Fibroblast of the aortic adventitia (primary cell): ENCODE measurements at regions not wholly inside any gene's neighbourhood (a gene's known extent, or its start where the extent isn't known, plus 50 kb on each side); places are given as distances from the start of the nearest gene placed in this dataset.

ENCODE experiments used
- DNase-seq: peaks from one replicate; pipeline ENCODE4 v3.0.0-alpha.2; 2010; ENCODE audit warnings: low read depth
- H3K4me3 ChIP-seq: 2 replicates; pipeline ENCODE4 v1.5.1; 2011; ENCODE audit warnings: low read depth, mild to moderate bottlenecking, control low read depth, low read length, moderate library complexity
- CTCF ChIP-seq: IDR thresholded peaks from 2 replicates; pipeline ENCODE4 v1.5.1; 2011; ENCODE audit warnings: mild to moderate bottlenecking, low read length, control low read depth, inconsistent platforms; ENCODE audit not compliant: insufficient read depth

DNA sequence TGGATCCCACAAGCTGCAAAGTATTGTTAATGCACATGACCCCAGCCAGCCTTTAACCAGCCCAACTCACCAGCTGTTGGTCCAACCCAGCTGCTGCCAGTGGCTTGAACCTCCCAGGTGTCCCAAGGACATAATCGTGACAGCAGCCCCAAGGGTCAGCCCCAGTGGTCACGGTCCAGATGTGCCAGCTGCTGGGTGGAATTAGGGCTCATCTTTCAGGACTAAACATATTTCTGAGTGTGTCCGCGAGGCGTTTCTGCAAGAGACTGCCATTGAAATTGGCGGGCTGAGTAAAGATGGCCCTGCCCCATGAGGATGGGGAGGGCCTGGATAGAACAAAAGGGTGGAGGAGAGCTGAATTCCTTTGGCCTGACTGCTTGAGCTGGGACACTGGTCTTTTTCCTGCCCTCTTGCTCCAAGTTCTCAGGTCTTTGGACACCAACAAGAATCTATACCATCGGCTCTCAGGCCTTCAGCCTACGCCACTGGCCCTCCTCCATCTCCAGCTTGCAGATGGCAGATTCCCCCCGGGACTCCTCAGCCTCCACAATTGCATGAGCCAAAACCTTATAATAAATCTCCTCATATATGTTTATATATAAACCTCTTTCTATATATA lies 240.2 kb downstream of the MN1 start:
- no peak overlapping the region for H3K4me3 ChIP-seq
- DNase-seq: peak; percentile 40
- TF ChIP-seq CTCF: no peak

- H3K4me3 ChIP-seq: no peak overlapping the region
- no peak for TF ChIP-seq CTCF
- no peak for DNase-seq
These were observed 236.8 kb downstream of the MN1 start for GRCh38 chr22:27564806-27565205.

GRCh38 chr22:27566602-27567001 lies 235.0 kb downstream of the MN1 start:
- no peak for TF ChIP-seq CTCF
- DNase-seq: no peak
- no peak overlapping the region for H3K4me3 ChIP-seq

DNA sequence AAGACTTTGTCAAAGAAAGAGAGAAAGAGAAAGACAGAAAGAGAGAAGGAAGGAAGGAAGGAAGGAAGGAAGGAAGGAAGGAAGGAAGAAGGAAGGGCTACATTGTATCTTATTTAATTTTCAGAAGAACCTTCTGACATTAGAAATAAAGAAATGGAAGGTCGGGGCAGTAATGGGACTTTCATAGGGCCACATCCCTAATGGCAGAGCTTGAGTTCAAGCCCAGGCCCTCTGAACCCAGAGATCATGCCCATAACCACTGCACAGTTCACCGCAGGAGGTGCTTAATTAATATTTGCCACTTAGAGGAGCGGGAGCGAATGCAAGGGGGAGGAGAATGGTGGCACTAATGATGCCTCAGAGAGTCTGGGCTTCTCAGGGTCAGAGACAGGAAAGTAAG lies 233.3 kb downstream of the MN1 start:
- no peak overlapping the region for H3K4me3 ChIP-seq
- no peak for TF ChIP-seq CTCF
- DNase-seq: no peak

GRCh38 chr22:27571463-27572277 lies 229.9 kb downstream of the MN1 start:
- no peak for TF ChIP-seq CTCF
- DNase-seq: no peak
- H3K4me3 ChIP-seq: no peak overlapping the region

- TF ChIP-seq CTCF: no peak
- DNase-seq: no peak
- no peak overlapping the region for H3K4me3 ChIP-seq
These were observed 229.3 kb downstream of the MN1 start for GRCh38 chr22:27572278-27572666.
